GM21447 (cell line): ENCODE measurements at regions not wholly inside any gene's neighbourhood (a gene's known extent, or its start where the extent isn't known, plus 50 kb on each side); places are given as distances from the start of the nearest gene placed in this dataset.

Experiments used
- ATAC-seq: cut with Tn5 transposase; IDR thresholded peaks from one replicate; pipeline ENCODE4 v1.9.1; 2021; ENCODE audit not compliant: unreplicated experiment

DNA sequence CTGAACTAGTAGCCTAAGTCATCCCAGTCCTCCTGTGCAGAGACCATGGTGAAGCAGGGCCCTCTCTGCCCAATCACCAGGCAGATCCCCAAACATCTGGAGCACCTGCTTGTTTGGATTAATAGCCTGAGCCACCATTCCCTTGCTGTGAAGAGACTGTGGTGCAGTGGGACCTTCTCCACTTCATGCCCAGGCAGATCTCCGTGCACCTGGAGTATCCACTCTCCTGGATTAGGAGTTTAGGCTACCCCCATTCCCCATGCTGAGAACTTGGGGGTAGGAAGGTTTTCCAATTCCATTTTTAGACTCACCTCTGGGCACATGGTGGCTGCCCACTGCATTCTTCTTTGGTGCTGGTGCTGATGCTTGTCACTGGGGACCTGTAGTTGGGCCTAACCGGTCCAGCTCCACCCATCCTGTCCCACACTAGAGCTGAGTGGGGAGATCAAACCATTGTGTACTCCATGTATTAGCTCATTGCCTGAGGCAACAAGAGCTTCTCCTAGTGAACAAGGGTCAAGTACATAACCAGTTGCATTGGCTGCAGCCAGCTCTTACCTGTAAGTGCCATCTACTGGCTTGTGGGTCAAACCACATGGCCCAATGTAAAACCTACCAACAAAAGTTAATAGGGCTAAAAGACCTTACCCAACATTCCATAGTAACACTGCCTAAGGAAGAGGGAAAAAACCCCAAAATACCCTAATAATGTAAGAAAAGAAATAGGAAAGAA, 382.5 kb upstream of the CBLB start:
- no peak for ATAC-seq

DNA sequence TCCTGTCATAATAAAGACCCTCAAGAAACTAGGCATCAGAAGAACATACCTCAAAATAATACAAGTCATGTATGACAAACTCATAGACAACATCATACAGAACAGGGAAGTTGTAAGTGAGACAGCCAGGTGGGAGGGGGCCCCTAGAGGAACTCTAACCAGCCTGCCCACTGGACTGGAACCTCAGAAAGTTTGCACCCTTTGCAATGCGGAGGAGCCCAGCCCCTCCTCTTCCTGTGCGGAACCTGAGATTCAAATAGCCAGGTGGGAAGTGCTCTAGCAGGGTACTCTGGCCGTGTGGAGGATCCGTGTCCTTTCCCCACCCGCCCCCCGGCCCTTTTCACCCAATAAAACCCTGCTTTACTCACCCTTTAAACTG, 387.0 kb upstream of the CBLB start:
- peak; percentile 95 for ATAC-seq

DNA sequence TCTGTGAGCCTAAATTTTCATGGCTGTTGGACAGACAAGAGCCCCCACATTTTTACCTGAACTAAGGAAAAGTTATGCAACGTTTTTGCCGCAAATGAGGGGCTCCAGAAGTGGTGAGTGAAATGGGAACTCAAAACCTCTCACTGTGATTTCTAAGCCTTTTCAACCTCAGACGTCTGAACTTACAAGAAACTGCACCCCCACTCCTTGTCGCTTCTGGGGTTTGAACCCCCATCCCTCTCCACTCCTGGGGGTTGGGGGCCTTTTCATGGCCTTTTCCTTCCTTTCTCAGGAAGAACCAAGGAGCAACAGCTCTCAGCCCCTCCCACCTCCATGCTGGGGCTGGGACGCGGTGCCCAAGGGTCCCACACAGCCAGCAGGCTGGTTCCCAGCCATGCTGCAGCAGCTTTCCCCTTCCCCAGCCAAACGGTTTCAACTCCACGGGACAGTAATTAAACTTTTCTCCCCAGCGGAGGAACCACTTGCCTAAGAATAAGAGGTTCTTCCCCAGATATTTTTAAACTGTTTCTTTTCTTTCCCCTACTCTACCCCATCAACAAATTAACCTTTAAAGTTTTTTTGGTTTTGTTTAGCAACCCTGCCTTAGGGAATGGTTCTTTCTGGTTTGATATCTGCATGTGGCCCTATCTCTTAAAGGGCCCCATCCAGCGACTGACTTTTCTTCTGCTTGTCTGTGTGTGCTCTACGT, 387.6 kb upstream of the CBLB start:
- ATAC-seq = peak; percentile 33

DNA sequence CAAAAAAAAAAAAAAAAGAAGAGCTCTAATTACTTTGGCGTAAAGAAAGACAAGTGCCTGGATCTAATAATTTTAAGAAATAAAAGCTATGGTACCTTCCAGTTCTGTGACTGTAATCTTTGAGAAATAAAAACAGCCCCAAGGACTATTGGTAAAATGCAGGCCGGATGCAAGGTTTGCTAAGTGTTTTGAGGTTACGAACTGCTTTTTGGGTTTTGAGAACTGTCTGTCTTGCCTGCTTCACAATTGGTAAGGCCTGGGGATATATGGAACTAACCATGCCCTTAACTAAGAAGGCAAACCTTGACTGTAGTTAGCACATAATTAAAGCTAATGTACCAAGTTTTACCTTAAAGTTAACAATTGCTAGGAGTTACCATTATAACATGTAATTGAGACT, 388.4 kb upstream of the CBLB start:
- no peak for ATAC-seq

DNA sequence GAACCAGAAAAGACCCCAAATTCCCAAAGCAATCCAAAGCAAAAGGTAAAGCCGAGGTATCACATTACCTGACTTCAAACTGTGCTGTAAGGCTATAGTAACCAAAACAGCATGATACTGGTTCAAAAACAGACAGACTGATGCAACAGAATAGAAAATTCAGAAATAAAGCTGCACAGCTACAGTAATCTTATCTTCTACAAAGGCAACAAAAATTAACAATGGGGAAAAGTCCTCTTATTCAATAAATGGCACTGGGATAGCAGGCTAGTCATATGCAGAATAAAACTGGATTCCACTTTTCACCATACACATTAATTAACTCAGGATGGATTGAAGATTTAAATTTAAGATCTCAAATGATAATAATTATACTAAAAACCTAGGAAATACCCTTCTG, 392.6 kb upstream of the CBLB start:
- ATAC-seq = no peak

DNA sequence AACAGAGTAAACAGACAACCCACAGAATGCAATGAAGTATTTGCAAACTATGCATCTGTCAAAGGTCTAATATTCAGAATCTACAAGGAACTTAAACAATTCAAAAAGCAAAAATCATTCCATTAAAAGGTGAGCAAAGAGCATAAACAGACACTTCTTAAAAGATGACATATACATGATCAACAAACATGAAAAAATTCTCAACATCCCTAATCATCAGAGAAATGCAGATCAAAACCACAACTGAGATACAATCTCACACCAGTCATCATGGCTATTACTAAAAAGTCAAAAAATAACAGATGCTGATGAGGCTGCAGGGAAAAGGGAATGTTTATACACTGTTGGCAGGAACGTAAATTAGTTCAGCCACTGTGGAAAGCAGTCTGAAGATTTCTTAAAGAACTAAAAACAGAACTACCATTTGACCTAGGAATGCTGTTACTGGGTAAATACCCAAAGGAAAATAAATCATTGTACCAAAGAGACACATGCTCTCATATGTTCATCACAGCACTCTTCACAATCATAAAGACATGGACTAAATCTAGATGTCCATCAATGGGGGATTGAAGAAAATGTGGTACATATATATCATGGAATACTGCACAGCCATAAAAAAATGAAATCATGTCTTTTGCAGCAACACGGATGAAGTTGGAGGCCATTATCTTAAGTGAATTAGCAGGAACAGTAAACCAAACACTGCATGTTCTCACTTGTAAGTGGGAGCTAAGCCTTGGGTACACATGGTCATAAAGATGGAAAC, 393.3 kb upstream of the CBLB start:
- no peak for ATAC-seq

DNA sequence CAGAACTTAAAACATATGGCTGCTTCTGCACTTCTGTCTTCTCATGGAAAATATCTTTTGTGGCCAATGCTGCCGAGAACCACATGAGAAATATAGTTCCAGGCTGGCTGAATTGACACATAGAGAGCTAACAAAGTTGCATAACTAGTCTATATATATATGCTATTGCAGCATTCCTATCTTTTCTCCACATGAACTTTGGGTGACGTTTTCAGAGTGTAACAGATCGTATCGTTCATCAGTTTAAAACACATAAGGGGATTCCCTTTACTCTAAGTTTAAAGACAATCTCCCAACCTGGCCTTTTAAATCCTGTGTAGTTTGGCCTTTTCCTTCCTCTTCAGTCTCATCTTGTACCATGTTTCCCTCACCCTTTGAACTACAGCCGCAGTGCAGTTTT, 394.2 kb upstream of the CBLB start:
- no peak for ATAC-seq

DNA sequence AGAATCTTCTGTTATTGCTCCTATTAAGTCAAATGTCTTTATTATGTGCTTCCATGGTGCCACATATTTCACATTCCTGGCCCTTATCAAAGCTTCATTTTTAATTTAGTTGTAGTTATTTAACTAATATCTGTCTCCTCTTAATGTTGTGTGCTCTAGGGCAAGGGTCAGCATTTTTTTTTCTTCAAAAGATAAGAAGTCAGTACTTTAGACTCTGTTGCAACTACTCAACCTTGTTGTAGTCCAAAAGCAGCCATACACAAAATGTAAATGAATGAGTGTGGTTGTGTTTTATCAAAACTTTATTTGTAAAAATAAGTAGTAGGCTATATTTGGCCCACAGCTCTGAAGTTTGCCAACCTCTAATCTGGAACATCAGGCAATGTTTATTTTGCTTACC, 394.7 kb upstream of the CBLB start:
- ATAC-seq = no peak

DNA sequence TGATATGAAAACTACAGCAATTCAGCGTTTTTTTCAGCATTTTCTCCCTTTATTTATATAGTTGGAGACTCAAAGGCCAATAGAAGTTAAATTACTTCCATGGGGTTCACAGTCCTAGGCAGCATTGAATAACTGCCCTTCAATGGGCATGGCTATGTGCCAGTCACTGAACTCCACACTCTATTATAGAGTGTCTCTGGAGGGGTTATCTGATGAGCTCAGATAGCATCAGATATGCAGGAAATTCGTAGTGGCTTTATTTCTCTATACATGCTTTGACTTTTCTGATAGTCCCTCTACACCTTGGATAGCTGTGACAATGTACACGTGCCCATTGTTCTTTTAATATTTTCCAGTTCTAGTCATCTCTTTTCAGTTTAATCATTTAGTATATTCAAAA, 396.9 kb upstream of the CBLB start:
- no peak for ATAC-seq

DNA sequence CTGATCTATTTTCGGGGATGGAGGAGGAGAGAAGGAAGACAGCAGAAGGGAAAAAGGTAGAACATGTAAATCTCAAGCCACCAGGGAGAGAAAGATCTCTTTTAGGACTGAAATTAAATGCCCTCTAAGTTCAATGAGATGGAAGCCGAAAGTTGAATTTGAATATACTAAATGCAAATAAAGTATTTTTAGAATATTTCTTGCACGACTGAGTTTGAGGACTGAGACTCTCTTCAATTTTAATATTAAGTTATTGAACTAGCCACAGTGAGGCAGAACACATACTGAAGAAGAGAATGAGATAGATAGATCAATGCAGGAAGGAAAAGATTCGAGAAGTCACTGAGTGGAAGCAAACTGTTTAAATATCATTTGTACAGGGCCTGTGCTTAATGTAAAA, 399.9 kb upstream of the CBLB start:
- ATAC-seq = no peak

DNA sequence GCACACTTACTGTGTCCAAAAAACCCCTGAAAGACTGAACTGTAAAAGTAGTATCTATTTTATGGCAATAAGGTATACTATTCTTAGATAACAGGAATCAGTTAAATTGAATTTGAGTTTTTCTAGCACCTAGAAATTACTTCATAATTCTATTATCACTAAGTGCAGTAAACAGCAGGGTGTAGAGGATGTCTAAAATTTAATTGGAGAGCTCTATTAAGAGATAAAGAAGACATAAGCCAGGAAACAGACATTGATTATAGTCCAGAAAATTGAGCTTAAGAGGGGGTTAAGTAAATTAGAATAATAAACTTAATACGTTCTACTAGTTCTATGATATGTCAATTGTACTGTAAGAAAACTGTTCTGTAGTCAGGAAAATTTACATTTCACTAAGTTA, 403.5 kb upstream of the CBLB start:
- no peak for ATAC-seq

DNA sequence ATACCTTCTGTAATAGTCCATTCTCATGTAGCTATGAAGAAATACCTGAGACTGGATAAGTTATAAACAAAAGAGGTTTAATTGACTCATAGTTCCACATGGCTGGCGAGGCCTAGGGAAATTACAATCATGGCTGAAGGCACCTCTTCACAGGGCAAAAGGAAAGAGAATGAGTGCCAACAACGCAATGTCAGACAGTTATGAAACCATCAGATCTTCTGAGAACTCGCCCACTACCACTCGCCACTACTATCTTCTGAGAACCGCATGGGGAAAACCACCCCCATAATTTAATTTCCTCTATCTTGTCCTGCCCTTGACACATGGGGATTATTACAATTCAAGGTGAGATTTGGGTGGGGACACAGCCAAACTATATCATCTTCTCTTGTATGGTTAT, 406.8 kb upstream of the CBLB start:
- no peak for ATAC-seq

DNA sequence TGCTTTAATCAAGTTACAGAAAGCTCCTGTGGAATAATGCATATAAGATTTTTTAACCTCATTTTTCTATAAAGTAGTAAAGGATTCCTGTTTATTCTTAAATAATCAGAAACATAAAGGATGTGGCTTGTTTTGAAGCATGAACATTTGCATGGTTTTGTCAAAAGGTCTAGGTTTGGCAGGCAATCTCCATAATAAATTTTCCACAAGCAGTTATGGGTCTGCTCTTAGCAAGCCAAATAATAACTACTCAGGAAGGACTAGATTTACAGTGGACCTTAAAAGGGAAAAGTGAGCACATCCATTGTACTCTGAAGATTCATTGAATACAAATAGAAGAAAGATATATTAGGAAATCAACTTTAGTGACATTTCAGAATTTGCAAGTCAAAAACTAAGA, 407.3 kb upstream of the CBLB start:
- no peak for ATAC-seq

DNA sequence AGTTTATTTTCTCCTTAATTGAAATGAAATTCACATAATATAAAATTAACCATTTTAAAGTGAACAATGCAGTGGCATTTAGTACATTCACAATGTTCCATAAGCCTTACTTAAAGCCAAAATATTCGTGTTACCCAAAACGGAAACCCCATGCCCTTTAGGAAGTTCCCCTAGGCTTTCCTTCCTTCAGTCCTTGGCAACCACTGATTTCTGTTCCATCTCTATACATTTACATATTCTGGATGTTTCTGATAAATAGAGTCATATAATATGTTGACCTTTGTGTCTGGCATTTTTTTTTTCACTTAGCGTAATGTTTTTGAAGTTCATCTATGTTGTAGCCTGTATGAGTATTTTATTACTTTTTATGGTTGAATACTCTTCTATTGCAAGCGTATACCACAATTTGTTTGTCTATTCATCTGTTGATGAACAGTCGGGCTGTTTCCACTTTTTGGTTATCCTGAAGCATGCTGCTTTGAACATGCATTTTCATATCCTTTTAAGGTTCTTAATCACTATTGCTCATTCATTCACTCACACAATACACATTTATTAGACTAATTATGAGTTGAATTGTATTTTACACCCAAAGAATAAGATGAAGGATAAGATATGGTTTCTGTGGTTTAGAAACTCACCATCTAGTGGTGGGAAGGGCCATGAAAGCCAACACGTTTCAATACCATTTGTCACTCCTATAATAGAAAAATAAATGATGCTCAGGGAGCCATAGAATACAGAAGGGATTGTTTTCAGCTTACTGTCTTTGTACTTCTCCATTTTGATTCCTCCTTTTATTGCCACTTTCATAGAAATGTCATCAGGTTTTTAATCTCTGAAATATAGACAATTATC, 408.2 kb upstream of the CBLB start:
- ATAC-seq = no peak

DNA sequence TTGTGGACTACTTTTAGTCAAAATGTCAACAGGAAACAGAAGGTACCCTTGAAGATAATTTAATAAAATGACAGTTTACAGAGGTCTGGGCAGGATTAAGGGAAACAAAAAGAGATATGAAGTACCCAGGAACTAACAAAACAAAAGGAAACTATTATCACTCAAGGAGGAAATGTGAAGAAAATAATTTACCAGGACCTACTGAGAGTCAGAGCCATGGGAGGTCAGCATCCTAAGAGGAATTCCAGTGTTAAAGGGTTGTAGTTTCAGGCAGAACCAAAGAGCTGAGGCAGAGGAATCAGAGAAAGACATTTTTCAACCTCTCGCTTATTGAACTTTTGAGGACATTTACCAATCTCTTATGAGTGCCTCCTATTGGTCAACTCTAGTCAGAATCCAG, 408.9 kb upstream of the CBLB start:
- ATAC-seq = no peak

DNA sequence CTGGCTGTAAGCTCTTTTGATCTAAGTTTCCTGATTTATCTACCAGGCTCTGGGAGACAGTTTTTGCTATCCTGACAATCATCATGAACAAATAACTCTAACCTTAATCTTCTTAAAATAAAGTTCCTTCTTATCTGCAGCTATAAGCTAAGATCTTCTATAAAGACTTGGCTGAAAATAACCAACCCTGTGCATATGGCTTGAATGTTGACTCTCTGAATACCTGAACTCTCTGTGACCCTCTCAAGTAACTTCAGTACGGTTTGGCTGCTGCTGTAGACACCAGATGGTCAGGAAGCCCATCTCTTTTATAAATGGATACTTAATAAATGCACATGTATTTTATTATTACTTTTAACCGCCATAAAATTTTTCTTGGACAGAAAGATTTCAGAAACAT, 412.4 kb upstream of the CBLB start:
- ATAC-seq = no peak

DNA sequence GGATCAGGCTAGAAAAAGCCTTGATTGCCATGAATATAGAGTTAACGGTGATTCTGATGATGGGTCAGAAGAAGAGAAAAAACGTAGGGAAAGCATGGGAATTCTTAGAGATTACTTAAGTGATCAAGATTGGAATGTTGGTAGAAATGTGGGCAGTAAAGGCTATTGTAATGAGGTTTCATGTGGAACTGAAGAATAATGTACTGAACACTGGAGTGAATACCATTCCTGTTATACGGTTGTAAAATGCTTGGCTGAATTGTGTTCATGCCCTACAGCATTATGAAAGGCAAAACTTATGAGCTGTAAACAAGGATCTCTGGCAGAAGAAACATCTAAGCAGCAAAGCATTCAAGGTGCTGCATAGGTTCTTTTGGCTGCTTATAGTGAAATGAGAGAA, 414.1 kb upstream of the CBLB start:
- ATAC-seq = no peak

DNA sequence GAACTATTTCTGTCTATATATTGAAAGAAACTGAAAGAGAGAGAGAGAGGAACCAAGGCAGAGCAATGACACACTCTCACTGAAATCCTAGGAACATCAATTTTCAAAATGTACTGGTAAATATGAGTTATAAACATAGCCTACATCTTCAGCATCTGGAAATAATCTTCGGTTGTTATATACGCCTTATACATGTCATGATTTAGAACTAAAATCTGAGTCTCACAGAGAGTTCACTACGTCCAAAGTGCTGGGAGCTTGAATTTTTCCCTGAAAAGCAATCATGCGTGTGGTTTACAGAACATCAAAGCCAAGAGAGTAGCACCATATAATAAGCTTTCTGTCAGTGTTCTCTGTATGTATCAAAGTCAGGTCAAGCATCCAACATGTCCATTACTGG, 420.0 kb upstream of the CBLB start:
- no peak for ATAC-seq

DNA sequence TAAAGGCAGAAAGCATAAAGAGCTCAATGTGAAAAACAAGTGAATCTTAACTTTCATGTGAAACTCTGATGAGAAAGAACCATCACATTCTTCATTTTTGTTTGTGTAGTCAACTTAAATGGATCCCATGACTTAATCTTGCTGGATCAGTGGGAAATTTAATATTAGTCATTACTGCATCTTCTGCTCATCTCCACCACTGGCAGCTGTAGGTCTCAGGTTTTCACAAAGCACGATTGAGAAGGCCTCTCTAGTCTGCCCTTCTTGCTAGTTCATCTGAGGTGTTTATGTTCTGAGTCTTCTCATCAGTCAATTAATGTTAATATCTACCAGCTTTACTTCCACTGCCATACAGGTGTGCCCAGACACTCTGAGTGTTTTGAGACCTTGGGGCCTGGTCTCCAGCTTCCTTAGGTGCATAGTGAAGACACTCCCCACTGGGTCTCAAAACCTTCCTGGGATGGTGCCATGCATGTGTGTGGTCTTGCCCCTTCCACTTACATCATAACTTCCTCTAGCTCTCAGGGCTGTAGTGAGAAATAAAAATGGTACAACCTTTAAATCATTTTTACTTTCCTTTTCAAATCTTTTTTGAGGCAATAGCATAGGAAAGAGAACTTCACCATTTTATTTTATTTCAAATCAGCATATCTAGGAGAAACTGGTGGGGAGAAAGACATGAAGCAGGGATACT, 421.6 kb upstream of the CBLB start:
- no peak for ATAC-seq

DNA sequence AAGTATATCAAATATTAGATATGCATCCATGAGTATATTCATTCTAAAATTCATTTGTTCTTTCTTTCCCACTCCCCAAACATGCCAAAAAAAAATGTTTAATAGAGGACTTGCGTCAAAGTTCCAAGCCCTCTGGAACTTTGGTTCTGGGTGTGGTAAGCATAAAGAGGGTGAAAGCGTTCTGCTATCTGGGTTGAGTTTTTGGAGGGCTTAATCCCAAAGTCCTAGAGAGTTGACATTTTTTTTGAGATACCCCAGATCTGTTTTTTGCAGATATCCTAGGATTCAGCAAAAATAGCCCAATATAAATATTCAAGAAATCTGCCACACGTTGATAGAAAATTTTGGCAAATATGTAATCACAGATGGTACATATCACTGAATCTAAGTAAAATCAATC, 424.3 kb upstream of the CBLB start:
- ATAC-seq = no peak

DNA sequence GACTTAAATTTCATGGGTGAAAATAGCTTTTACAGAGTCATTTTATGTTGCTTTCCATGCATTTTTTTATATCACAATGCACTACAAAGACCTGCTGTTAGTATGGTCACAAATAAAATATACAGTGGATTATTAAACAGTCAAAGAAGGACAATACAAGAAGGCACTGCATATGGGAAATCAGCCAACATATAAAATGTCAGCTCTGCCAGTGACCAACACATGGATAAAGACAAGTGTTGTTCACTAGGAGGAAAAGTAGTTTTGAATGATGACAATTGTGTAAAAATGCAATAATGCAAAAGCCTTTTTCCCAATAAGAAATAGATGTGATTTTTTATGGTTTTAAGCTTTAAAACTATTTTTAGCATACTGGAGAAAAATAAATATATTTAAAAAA, 425.3 kb upstream of the CBLB start:
- ATAC-seq = no peak
